Fibroblast of lung (primary cell): ENCODE measurements at regions not wholly inside any gene's neighbourhood (a gene's known extent, or its start where the extent isn't known, plus 50 kb on each side); places are given as distances from the start of the nearest gene placed in this dataset.

Experiments
- EZH2 ChIP-seq: IDR thresholded peaks from 2 replicates; pipeline ENCODE4 v1.5.1; 2012; ENCODE audit warnings: low read length, control low read depth, mild to moderate bottlenecking; ENCODE audit errors: missing control alignments
- TF ChIP-seq, protein P1 (sequence below), 2 donors: IDR thresholded peaks in 1 of 2; conservative IDR thresholded peaks in 1 of 2; 1 replicate in 1 of 2; 2 replicates in 1 of 2; pipeline ENCODE4 v1.5.1; 2011 to 2012; ENCODE audit warnings: low read length in 2 of 2, control low read depth in 1 of 2, inconsistent platforms in 1 of 2, low read depth in 1 of 2, mild to moderate bottlenecking in 1 of 2

DNA sequence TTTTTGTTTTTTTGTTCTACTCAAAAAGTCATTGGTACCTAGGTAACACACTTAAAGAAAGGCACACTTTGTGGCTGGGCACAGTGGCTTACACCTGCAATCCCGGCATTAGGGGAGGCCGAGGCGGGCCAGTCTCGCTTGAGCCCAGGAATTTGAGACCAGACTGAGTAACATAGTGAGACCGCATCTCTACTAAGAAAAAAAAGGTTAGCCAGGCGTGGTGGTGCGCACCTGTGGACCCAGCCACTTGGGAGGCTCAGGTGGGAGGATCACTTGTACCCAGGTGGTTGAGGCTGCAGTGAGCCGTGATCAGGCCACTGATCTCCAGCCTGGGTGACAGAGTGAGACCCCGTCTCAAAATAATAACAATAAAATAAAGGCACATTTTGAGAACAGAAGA is 67.4 kb upstream of the BHLHE23 start:
- TF ChIP-seq, protein P1, sequence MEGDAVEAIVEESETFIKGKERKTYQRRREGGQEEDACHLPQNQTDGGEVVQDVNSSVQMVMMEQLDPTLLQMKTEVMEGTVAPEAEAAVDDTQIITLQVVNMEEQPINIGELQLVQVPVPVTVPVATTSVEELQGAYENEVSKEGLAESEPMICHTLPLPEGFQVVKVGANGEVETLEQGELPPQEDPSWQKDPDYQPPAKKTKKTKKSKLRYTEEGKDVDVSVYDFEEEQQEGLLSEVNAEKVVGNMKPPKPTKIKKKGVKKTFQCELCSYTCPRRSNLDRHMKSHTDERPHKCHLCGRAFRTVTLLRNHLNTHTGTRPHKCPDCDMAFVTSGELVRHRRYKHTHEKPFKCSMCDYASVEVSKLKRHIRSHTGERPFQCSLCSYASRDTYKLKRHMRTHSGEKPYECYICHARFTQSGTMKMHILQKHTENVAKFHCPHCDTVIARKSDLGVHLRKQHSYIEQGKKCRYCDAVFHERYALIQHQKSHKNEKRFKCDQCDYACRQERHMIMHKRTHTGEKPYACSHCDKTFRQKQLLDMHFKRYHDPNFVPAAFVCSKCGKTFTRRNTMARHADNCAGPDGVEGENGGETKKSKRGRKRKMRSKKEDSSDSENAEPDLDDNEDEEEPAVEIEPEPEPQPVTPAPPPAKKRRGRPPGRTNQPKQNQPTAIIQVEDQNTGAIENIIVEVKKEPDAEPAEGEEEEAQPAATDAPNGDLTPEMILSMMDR (conservative IDR thresholded peaks at IDR 0.05 in 1 of 2, IDR thresholded peaks at IDR 0.05 in 1 of 2; ENCODE audit: low read depth in 1 of 2, low read length in 2 of 2), result no peak
- TF ChIP-seq EZH2, result no peak
